NCI-H345 (cell line): ENCODE measurements at regions not wholly inside any gene's neighbourhood (a gene's known extent, or its start where the extent isn't known, plus 50 kb on each side); places are given as distances from the start of the nearest gene placed in this dataset.

Experiments used
- DNase-seq: peaks from one replicate; lab custom pipeline; 2025; lab: John Stamatoyannopoulos, UW

GRCh38 chr2:46850742-46851141 is 64.9 kb downstream of the MCFD2 start:
- no peak for DNase-seq

- DNase-seq: no peak
Measured at GRCh38 chr2:46849721-46850556, 65.7 kb downstream of the MCFD2 start.

GRCh38 chr2:46849046-46849715 is 66.4 kb downstream of the MCFD2 start:
- DNase-seq: no peak

- DNase-seq: no peak
Measured at GRCh38 chr2:46848447-46848846, 67.2 kb downstream of the MCFD2 start.

- DNase-seq: no peak
Measured at GRCh38 chr2:46847726-46848412, 67.7 kb downstream of the MCFD2 start.

GRCh38 chr2:46847185-46847710 is 68.4 kb downstream of the MCFD2 start:
- DNase-seq: peak; percentile 44

GRCh38 chr2:46846536-46846935 is 69.1 kb downstream of the MCFD2 start:
- no peak for DNase-seq

- no peak for DNase-seq
Measured at GRCh38 chr2:46845542-46846486, 69.8 kb downstream of the MCFD2 start.

GRCh38 chr2:46844443-46844842 is 71.2 kb downstream of the MCFD2 start:
- no peak for DNase-seq

- DNase-seq: no peak
Measured at GRCh38 chr2:46844034-46844433, 71.6 kb downstream of the MCFD2 start.

GRCh38 chr2:46843316-46843715 is 72.3 kb downstream of the MCFD2 start:
- no peak for DNase-seq

- no peak for DNase-seq
Measured at GRCh38 chr2:46842876-46843275, 72.7 kb downstream of the MCFD2 start.

GRCh38 chr2:46841621-46842020 is 74.0 kb downstream of the MCFD2 start:
- no peak for DNase-seq

GRCh38 chr2:46839045-46839444 is 76.6 kb downstream of the MCFD2 start:
- no peak for DNase-seq

- DNase-seq: no peak
Measured at GRCh38 chr2:46837704-46838103, 77.9 kb downstream of the MCFD2 start.

- no peak for DNase-seq
Measured at GRCh38 chr2:46837112-46837454, 78.5 kb downstream of the MCFD2 start.

- DNase-seq: no peak
Measured at GRCh38 chr2:46836295-46837111, 79.1 kb downstream of the MCFD2 start.

- no peak for DNase-seq
Measured at GRCh38 chr2:46835520-46835919, 80.1 kb downstream of the MCFD2 start.

GRCh38 chr2:46832543-46832942 is 83.1 kb downstream of the MCFD2 start:
- DNase-seq: no peak

GRCh38 chr2:46831869-46832265 is 83.7 kb downstream of the MCFD2 start:
- no peak for DNase-seq
